22Rv1 (cell line): ENCODE measurements at regions not wholly inside any gene's neighbourhood (a gene's known extent, or its start where the extent isn't known, plus 50 kb on each side); places are given as distances from the start of the nearest gene placed in this dataset.

Experiments
- CTCF ChIP-seq: fragments of 450-650 bp; IDR thresholded peaks from 2 replicates; pipeline ENCODE4 v1.5.1; 2017; ENCODE audit warnings: mild to moderate bottlenecking
- ZFX ChIP-seq: fragments of 450-650 bp; IDR thresholded peaks from 2 replicates; pipeline ENCODE4 v1.6.1; 2017; ENCODE audit warnings: antibody characterized with exemption, borderline replicate concordance

GRCh38 chr15:91692596-91692995 lies 160.9 kb upstream of the SLCO3A1 start:
- TF ChIP-seq CTCF: no peak
- TF ChIP-seq ZFX: no peak
